Activated gamma-delta T cell treated with anti-CD3 and anti-CD28 coated beads, Interleukin-2, amount 50 U/mL, for 16 hours (primary cell): ENCODE measurements at regions not wholly inside any gene's neighbourhood (a gene's known extent, or its start where the extent isn't known, plus 50 kb on each side); places are given as distances from the start of the nearest gene placed in this dataset.
"Not testable (repeated sequence)": the region's sequence is repeated elsewhere in the genome, so short reads cannot be mapped to it uniquely, and the experiment has no call there.

Experiments
- DNase-seq: peaks from one replicate; pipeline ENCODE4 v3.0.0-alpha.2; 2020; ENCODE audit warnings: low read depth

GRCh38 chr13:99768986-99769385, 202.6 kb downstream of the ZIC5 start:
- DNase-seq = no peak

GRCh38 chr13:99766641-99767045, 204.9 kb downstream of the ZIC5 start:
- no peak for DNase-seq

GRCh38 chr13:99765869-99766268, 205.7 kb downstream of the ZIC5 start:
- DNase-seq = no peak

GRCh38 chr13:99760456-99760855, 211.1 kb downstream of the ZIC5 start:
- DNase-seq = no peak

- no peak for DNase-seq
These were observed 212.4 kb downstream of the ZIC5 start for GRCh38 chr13:99759163-99759552.

GRCh38 chr13:99758460-99759162, 213.0 kb downstream of the ZIC5 start:
- DNase-seq = no peak

- DNase-seq = no peak
These were observed 213.7 kb downstream of the ZIC5 start for GRCh38 chr13:99757756-99758459.

- no peak for DNase-seq
These were observed 215.3 kb downstream of the ZIC5 start for GRCh38 chr13:99756281-99756680.

- DNase-seq = not testable (repeated sequence)
These were observed 216.8 kb downstream of the ZIC5 start for GRCh38 chr13:99754750-99755149.

GRCh38 chr13:99752373-99752772, 219.2 kb downstream of the ZIC5 start:
- no peak for DNase-seq

GRCh38 chr13:99751517-99752199, 219.9 kb downstream of the ZIC5 start:
- no peak for DNase-seq

- no peak for DNase-seq
These were observed 220.6 kb downstream of the ZIC5 start for GRCh38 chr13:99750951-99751350.

- DNase-seq = no peak
These were observed 222.1 kb downstream of the ZIC5 start for GRCh38 chr13:99749271-99750019.

- no peak for DNase-seq
These were observed 224.2 kb downstream of the ZIC5 start for GRCh38 chr13:99747403-99747710.

GRCh38 chr13:99746637-99747402, 224.7 kb downstream of the ZIC5 start:
- DNase-seq = no peak

GRCh38 chr13:99743094-99743493, 228.5 kb downstream of the ZIC5 start:
- DNase-seq = no peak

- no peak for DNase-seq
These were observed 229.6 kb downstream of the ZIC5 start for GRCh38 chr13:99741960-99742359.

GRCh38 chr13:99740251-99740979, 231.2 kb downstream of the ZIC5 start:
- DNase-seq = no peak

- no peak for DNase-seq
These were observed 232.9 kb downstream of the ZIC5 start for GRCh38 chr13:99738626-99739025.

GRCh38 chr13:99737481-99738245, 233.9 kb downstream of the ZIC5 start:
- DNase-seq = no peak
